ENCODE measurements at regions not wholly inside any gene's neighbourhood (a gene's known extent, or its start where the extent isn't known, plus 50 kb on each side); places are given as distances from the start of the nearest gene placed in this dataset.

GRCh38 chr19:28318469-28319179 is 894.3 kb downstream of the UQCRFS1 start:
- Histone ChIP-seq H3K4me3 (no peak overlapping the region), H3K9me3 (no peaks in the 10 kb centered on the region), H3K27ac (no peak overlapping the region), H3K36me3 (no peaks in the 10 kb centered on the region), H3K4me1 (no peaks in the 10 kb centered on the region), H3K27me3 (no peaks in the 10 kb centered on the region), H3K9ac (ENCODE audit: low read depth in 2 of 2, low read length in 2 of 2) (no peak overlapping the region)
- TF ChIP-seq CTCF (IDR thresholded peaks at IDR 0.05): no peak
- intact Hi-C loops (cut with DNase I): no loop called here
- no peak for DNase-seq

- no peak overlapping the region for H3K27ac ChIP-seq
- H3K27me3 ChIP-seq: no peaks in the 10 kb centered on the region
- intact Hi-C loops (cut with DNase I): no loop called here
- H3K9ac ChIP-seq (ENCODE audit: low read depth in 2 of 2, low read length in 2 of 2): no peak overlapping the region
- no peaks in the 10 kb centered on the region for H3K4me1 ChIP-seq
- DNase-seq: no peak
- H3K9me3 ChIP-seq: no peaks in the 10 kb centered on the region
- no peak for TF ChIP-seq CTCF (IDR thresholded peaks at IDR 0.05)
- no peak overlapping the region for H3K4me3 ChIP-seq
- no peaks in the 10 kb centered on the region for H3K36me3 ChIP-seq
Measured at GRCh38 chr19:28316464-28316863, 896.5 kb downstream of the UQCRFS1 start.

- no peaks in the 10 kb centered on the region for H3K36me3 ChIP-seq
- intact Hi-C loops (cut with DNase I): no loop called here
- H3K27me3 ChIP-seq: no peaks in the 10 kb centered on the region
- no peak for TF ChIP-seq CTCF (IDR thresholded peaks at IDR 0.05)
- H3K4me3 ChIP-seq: no peak overlapping the region
- H3K27ac ChIP-seq: no peak overlapping the region
- H3K9ac ChIP-seq (ENCODE audit: low read depth in 2 of 2, low read length in 2 of 2): no peak overlapping the region
- H3K4me1 ChIP-seq: no peaks in the 10 kb centered on the region
- DNase-seq: no peak
- no peaks in the 10 kb centered on the region for H3K9me3 ChIP-seq
Measured at GRCh38 chr19:28314756-28315155, 898.2 kb downstream of the UQCRFS1 start.

- Histone ChIP-seq H3K27me3 (no peaks in the 10 kb centered on the region), H3K27ac (no peak overlapping the region), H3K36me3 (no peaks in the 10 kb centered on the region), H3K9ac (ENCODE audit: low read depth in 2 of 2, low read length in 2 of 2) (no peak overlapping the region), H3K4me3 (no peak overlapping the region), H3K9me3 (no peaks in the 10 kb centered on the region), H3K4me1 (no peaks in the 10 kb centered on the region)
- intact Hi-C loops (cut with DNase I): no loop called here
- no peak for TF ChIP-seq CTCF (IDR thresholded peaks at IDR 0.05)
- DNase-seq: no peak
Measured at GRCh38 chr19:28314287-28314686, 898.7 kb downstream of the UQCRFS1 start.

GRCh38 chr19:28313633-28314032 is 899.3 kb downstream of the UQCRFS1 start:
- no peaks in the 10 kb centered on the region for H3K9me3 ChIP-seq
- DNase-seq: no peak
- TF ChIP-seq CTCF (IDR thresholded peaks at IDR 0.05): no peak
- H3K4me3 ChIP-seq: no peak overlapping the region
- no peaks in the 10 kb centered on the region for H3K4me1 ChIP-seq
- no peaks in the 10 kb centered on the region for H3K36me3 ChIP-seq
- no peaks in the 10 kb centered on the region for H3K27me3 ChIP-seq
- H3K27ac ChIP-seq: no peak overlapping the region
- H3K9ac ChIP-seq (ENCODE audit: low read depth in 2 of 2, low read length in 2 of 2): no peak overlapping the region
- intact Hi-C loops (cut with DNase I): no loop called here
